ENCODE measurements at regions not wholly inside any gene's neighbourhood (a gene's known extent, or its start where the extent isn't known, plus 50 kb on each side); places are given as distances from the start of the nearest gene placed in this dataset.

DNA sequence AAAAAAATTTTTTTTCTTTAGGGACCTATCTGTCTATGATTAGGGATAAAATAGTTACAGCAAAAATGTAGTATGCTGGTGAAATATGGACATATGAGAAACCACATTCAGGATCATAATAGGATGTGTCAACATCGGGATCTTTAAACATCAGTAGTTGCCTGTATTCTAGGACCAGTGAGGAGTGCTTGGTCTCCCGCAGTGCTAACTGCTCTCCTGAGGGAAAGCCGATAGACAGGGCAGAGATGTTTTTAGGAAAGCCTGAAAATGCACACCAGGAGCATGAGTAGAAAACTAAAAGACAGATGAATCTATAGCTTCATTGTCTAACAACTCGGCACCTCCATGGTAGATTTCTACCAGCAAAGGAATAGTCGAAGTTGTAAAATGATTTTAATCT is 178.1 kb upstream of the SMIM31 start:
- Histone ChIP-seq H3K9me2 (ENCODE audit: insufficient read depth) (no peaks in the 10 kb centered on the region), H3K4me3 (no peak overlapping the region), H3K36me3 (ENCODE audit: low read depth) (no peaks in the 10 kb centered on the region), H3K27ac (no peak overlapping the region), H3F3A (ENCODE audit: insufficient read depth) (no peaks in the 10 kb centered on the region), H3K4me1 (ENCODE audit: insufficient read depth) (no peaks in the 10 kb centered on the region), H2AFZ (no peak overlapping the region), H3K9me3 (ENCODE audit: low read depth) (no peaks in the 10 kb centered on the region), H3K79me2 (ENCODE audit: insufficient read depth) (no peaks in the 10 kb centered on the region), H3K9ac (no peak overlapping the region), H3K4me2 (ENCODE audit: unreplicated experiment) (no peak overlapping the region), H3K27me3 (replicated peaks; ENCODE audit: insufficient read depth) (no peaks in the 10 kb centered on the region), H4K20me1 (ENCODE audit: insufficient read depth) (no peaks in the 10 kb centered on the region)
- in situ Hi-C loops (cut with MboI) = no loop called here
- DNase-seq = no peak
- WGBS, 2 experiments (ENCODE audit: low coverage in 1 of 2, low lambda C conversion rate in 2 of 2, missing lambda C conversion rate in 2 of 2) = 49 to 55% methylated on average over 5 of the region's 5 CpGs
- TF ChIP-seq EZH2 (IDR thresholded peaks at IDR 0.05; ENCODE audit: insufficient read depth, poor library complexity, severe bottlenecking) (no peak), EZH2phosphoT487 (IDR thresholded peaks at IDR 0.05; ENCODE audit: insufficient read depth, low read depth) (no peak)

DNA sequence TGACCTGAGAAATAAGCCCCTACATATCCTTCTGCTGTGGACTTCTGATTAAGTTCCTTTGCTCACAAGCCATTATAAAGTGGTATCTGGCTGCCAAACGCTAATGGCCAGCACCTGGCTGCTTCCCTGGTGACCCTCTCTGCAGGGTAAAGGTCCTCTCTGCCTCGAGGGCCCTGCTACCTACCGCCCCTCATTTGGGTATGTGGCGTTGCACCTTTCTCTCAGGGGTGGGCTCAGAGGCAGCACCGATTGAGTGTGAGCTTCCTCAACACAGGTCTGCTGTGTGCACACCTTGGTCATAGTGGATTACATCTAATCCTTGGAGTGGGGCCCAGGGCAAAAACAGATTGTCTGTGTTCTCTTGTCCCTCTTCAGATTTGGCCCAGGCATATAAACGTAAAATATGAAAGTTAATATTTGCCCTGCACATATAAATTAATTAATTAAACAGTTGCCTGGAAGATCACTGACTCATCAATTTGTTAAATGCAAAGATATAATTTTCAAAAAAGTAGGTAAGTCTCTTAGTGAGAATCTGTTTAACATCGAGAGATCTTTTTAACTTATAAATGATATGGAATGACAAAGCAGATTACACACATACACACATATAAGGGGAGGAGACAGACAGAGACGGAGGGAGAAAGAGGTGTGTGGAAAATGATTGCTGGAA is 174.5 kb upstream of the SMIM31 start:
- TF ChIP-seq EZH2phosphoT487 (IDR thresholded peaks at IDR 0.05; ENCODE audit: insufficient read depth, low read depth) (no peak), EZH2 (IDR thresholded peaks at IDR 0.05; ENCODE audit: insufficient read depth, poor library complexity, severe bottlenecking) (no peak)
- Histone ChIP-seq H3K9me3 (ENCODE audit: low read depth) (no peaks in the 10 kb centered on the region), H3K27me3 (replicated peaks; ENCODE audit: insufficient read depth) (no peaks in the 10 kb centered on the region), H3K9me2 (ENCODE audit: insufficient read depth) (no peaks in the 10 kb centered on the region), H3K36me3 (ENCODE audit: low read depth) (no peaks in the 10 kb centered on the region), H4K20me1 (ENCODE audit: insufficient read depth) (no peaks in the 10 kb centered on the region), H3K4me1 (ENCODE audit: insufficient read depth) (no peaks in the 10 kb centered on the region), H3F3A (ENCODE audit: insufficient read depth) (no peaks in the 10 kb centered on the region), H3K79me2 (ENCODE audit: insufficient read depth) (no peaks in the 10 kb centered on the region), H3K27ac (no peak overlapping the region), H3K4me2 (ENCODE audit: unreplicated experiment) (no peak overlapping the region), H2AFZ (no peak overlapping the region), H3K4me3 (no peak overlapping the region), H3K9ac (no peak overlapping the region)
- WGBS, 2 experiments (ENCODE audit: low coverage in 1 of 2, low lambda C conversion rate in 2 of 2, missing lambda C conversion rate in 2 of 2) = 28 to 34% methylated on average over 8 of the region's 8 CpGs
- DNase-seq = no peak
- in situ Hi-C loops (cut with MboI) = no loop called here

DNA sequence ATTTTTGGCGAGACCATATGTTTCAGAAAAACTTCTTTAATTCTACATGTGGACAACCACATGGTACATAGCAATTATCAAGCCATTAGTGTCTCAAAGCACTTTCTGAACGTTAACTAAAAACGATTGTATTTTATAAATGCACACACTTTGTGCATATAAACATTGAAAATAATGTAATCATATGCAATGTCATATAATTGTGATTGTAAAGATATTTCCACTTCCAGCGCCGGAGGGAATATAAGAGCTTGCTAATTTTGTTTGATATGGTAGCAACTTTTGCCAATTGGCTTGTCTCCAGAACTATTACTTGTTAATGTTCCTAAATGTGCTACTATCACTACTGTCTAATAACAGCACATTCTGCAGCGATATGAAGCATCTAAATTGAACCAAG is 162.3 kb upstream of the SMIM31 start:
- no peaks in the 10 kb centered on the region for H3K27me3 ChIP-seq (replicated peaks; ENCODE audit: insufficient read depth)
- no peak overlapping the region for H3K9ac ChIP-seq
- no peak for DNase-seq
- no peaks in the 10 kb centered on the region for H3F3A ChIP-seq (ENCODE audit: insufficient read depth)
- H3K4me3 ChIP-seq = no peak overlapping the region
- H3K79me2 ChIP-seq (ENCODE audit: insufficient read depth) = no peaks in the 10 kb centered on the region
- H3K27ac ChIP-seq = no peak overlapping the region
- H3K4me1 ChIP-seq (ENCODE audit: insufficient read depth) = no peaks in the 10 kb centered on the region
- no peak overlapping the region for H3K4me2 ChIP-seq (ENCODE audit: unreplicated experiment)
- no peak overlapping the region for H2AFZ ChIP-seq
- no peaks in the 10 kb centered on the region for H3K36me3 ChIP-seq (ENCODE audit: low read depth)
- H4K20me1 ChIP-seq (ENCODE audit: insufficient read depth) = no peaks in the 10 kb centered on the region
- TF ChIP-seq EZH2 (IDR thresholded peaks at IDR 0.05; ENCODE audit: insufficient read depth, poor library complexity, severe bottlenecking) (no peak), EZH2phosphoT487 (IDR thresholded peaks at IDR 0.05; ENCODE audit: insufficient read depth, low read depth) (no peak)
- no peaks in the 10 kb centered on the region for H3K9me3 ChIP-seq (ENCODE audit: low read depth)
- H3K9me2 ChIP-seq (ENCODE audit: insufficient read depth) = no peaks in the 10 kb centered on the region
- WGBS, 2 experiments (ENCODE audit: low coverage in 1 of 2, low lambda C conversion rate in 2 of 2, missing lambda C conversion rate in 2 of 2) = 24 to 31% methylated on average over 6 of the region's 6 CpGs
- in situ Hi-C loops (cut with MboI) = no loop called here

DNA sequence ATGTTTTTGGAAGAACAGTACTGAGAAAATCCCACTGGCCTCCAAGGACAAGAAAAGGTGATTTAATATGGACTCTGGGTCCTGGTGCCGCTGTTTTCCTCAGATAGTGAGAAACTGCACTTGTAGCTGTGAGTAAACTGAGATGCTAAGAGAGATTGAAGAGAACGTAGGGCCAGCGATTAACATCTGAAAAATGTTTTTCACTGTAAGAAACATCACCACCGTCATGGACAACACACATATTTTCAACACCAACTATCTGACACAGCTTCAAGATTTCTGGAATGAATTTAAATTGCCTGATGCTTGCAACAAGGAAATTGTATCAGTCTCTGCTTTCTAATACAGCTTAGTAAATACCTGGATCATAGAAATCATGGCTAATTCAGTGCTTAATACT is 158.2 kb upstream of the SMIM31 start:
- DNase-seq = no peak
- no peaks in the 10 kb centered on the region for H3F3A ChIP-seq (ENCODE audit: insufficient read depth)
- H3K4me2 ChIP-seq (ENCODE audit: unreplicated experiment) = no peak overlapping the region
- H4K20me1 ChIP-seq (ENCODE audit: insufficient read depth) = no peaks in the 10 kb centered on the region
- H3K27me3 ChIP-seq (replicated peaks; ENCODE audit: insufficient read depth) = no peaks in the 10 kb centered on the region
- no peak overlapping the region for H3K4me3 ChIP-seq
- H2AFZ ChIP-seq = no peak overlapping the region
- H3K79me2 ChIP-seq (ENCODE audit: insufficient read depth) = no peaks in the 10 kb centered on the region
- H3K36me3 ChIP-seq (ENCODE audit: low read depth) = no peaks in the 10 kb centered on the region
- H3K27ac ChIP-seq = no peak overlapping the region
- WGBS, 2 experiments (ENCODE audit: low coverage in 1 of 2, low lambda C conversion rate in 2 of 2, missing lambda C conversion rate in 2 of 2) = 8 to 16% methylated on average over 4 of the region's 4 CpGs
- no peaks in the 10 kb centered on the region for H3K9me2 ChIP-seq (ENCODE audit: insufficient read depth)
- H3K4me1 ChIP-seq (ENCODE audit: insufficient read depth) = no peaks in the 10 kb centered on the region
- TF ChIP-seq EZH2 (IDR thresholded peaks at IDR 0.05; ENCODE audit: insufficient read depth, poor library complexity, severe bottlenecking) (no peak), EZH2phosphoT487 (IDR thresholded peaks at IDR 0.05; ENCODE audit: insufficient read depth, low read depth) (no peak)
- H3K9ac ChIP-seq = no peak overlapping the region
- in situ Hi-C loops (cut with MboI) = no loop called here
- H3K9me3 ChIP-seq (ENCODE audit: low read depth) = no peaks in the 10 kb centered on the region

Data from GM23248 (cell line).